Type B pancreatic cell (in vitro differentiated cells): ENCODE measurements at regions not wholly inside any gene's neighbourhood (a gene's known extent, or its start where the extent isn't known, plus 50 kb on each side); places are given as distances from the start of the nearest gene placed in this dataset.
A peak's percentile ranks its signal among the peaks of the same experiment; 100 is the strongest.

ENCODE experiments used
- DNase-seq: peaks from one replicate; pipeline ENCODE4 v3.0.0; 2021; ENCODE audit warnings: mixed read lengths; ENCODE audit not compliant: unreplicated experiment; ENCODE audit errors: extremely low spot score
- H3K27ac Mint-ChIP-seq: 2 replicates; pipeline ENCODE4 v1.8.0; 2021; ENCODE audit warnings: mild to moderate bottlenecking, mixed read lengths
- H3K27me3 Mint-ChIP-seq: 2 replicates; pipeline ENCODE4 v1.8.0; 2021; ENCODE audit warnings: mixed read lengths
- H3K36me3 Mint-ChIP-seq: 2 replicates; pipeline ENCODE4 v1.8.0; 2021; ENCODE audit warnings: mixed read lengths
- H3K4me1 Mint-ChIP-seq: one replicate; pipeline ENCODE4 v1.8.0; 2021; ENCODE audit warnings: mixed read lengths; ENCODE audit not compliant: unreplicated experiment
- H3K4me3 Mint-ChIP-seq: 2 replicates; pipeline ENCODE4 v1.8.0; 2021; ENCODE audit warnings: mild to moderate bottlenecking, mixed read lengths
- H3K9me3 Mint-ChIP-seq: 2 replicates; pipeline ENCODE4 v1.8.0; 2021; ENCODE audit warnings: mixed read lengths
- CTCF ChIP-seq: fragments of 200-600 bp; sonication (generic); conservative IDR thresholded peaks from 2 replicates; pipeline ENCODE4 v1.5.0; 2021; ENCODE audit warnings: antibody characterized with exemption, mild to moderate bottlenecking

- H3K4me3 Mint-ChIP-seq = peak overlapping the region; percentile 7
- peaks cover 5% of the 10 kb centered on the region for H3K36me3 Mint-ChIP-seq
- peaks cover 39% of the 10 kb centered on the region for H3K4me1 Mint-ChIP-seq
- H3K27me3 Mint-ChIP-seq = no peaks in the 10 kb centered on the region
- no peaks in the 10 kb centered on the region for H3K9me3 Mint-ChIP-seq
- no peak for TF ChIP-seq CTCF
- DNase-seq = no peak
- H3K27ac Mint-ChIP-seq = no peak overlapping the region
These were observed 487.9 kb upstream of the NR2F2 start for GRCh38 chr15:95842576-95842975.

DNA sequence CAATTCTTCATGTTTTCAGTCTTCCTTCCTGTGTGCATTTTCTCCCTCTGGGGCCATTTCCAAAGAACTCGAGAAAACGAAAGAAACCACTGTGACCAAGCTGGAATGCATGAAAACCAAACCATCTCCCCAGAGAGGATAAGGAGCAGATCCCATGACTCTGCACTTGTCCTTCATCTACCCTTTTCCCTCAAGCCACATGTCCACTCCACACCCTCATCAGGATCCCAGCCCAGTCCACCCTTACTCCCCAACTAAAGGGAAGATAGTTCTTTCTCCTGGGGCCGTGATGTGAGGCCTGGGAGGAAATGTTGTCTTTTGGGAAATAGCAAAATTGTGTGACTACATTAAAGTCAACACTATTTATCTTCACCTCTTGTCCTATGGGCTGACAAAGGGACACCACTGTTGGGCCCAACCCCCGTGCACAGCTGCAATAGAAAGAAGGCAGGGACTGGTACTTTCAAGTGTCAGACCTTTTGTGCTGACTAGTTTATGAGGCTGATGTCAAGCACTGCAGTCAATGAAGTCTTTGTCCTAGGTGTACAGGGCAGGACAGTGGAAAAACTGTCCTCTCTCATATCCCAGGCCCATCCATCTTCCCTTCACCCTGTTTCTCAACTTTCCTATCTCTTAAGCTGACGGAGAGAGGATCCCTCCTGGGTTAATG is 487.1 kb upstream of the NR2F2 start:
- peaks cover 8% of the 10 kb centered on the region for H3K36me3 Mint-ChIP-seq
- H3K27ac Mint-ChIP-seq = no peak overlapping the region
- H3K9me3 Mint-ChIP-seq = no peaks in the 10 kb centered on the region
- DNase-seq = no peak
- H3K4me1 Mint-ChIP-seq = peaks cover 39% of the 10 kb centered on the region
- TF ChIP-seq CTCF = no peak
- no peaks in the 10 kb centered on the region for H3K27me3 Mint-ChIP-seq
- H3K4me3 Mint-ChIP-seq = no peak overlapping the region

- H3K9me3 Mint-ChIP-seq = peaks cover 4% of the 10 kb centered on the region
- peaks cover 33% of the 10 kb centered on the region for H3K4me1 Mint-ChIP-seq
- no peak for TF ChIP-seq CTCF
- H3K27me3 Mint-ChIP-seq = no peaks in the 10 kb centered on the region
- H3K27ac Mint-ChIP-seq = peak overlapping the region; percentile 57
- H3K36me3 Mint-ChIP-seq = peaks cover 15% of the 10 kb centered on the region
- no peak for DNase-seq
- H3K4me3 Mint-ChIP-seq = peak overlapping the region; percentile 70
These were observed 484.5 kb upstream of the NR2F2 start for GRCh38 chr15:95845862-95846515.

DNA sequence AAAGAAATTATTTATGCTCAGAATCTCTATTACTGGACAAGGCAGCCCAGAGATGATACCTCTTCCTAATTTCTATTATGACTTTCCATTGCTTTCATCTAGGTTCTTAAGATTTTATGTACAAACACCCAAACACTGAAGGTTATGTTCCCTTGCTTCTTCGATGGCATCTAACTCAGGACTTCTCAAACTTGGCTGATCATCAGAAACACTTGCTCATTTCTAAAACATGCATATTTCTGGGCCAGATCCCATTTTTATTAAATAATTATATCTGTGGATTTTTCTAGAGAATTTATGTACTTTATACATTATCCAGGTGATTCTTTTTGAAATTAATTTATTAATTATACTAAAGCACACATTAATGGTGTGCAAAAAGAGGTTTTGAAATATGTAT is 482.4 kb upstream of the NR2F2 start:
- no peak for DNase-seq
- Mint-ChIP-seq H3K4me3 (no peak overlapping the region), H3K27me3 (no peaks in the 10 kb centered on the region), H3K36me3 (peaks cover 10% of the 10 kb centered on the region), H3K4me1 (peaks cover 26% of the 10 kb centered on the region), H3K9me3 (peaks cover 4% of the 10 kb centered on the region), H3K27ac (no peak overlapping the region)
- TF ChIP-seq CTCF = no peak

- peak; percentile 62 for TF ChIP-seq CTCF
- Mint-ChIP-seq H3K36me3 (peaks cover 10% of the 10 kb centered on the region), H3K9me3 (peaks cover 4% of the 10 kb centered on the region), H3K27me3 (no peaks in the 10 kb centered on the region), H3K27ac (no peak overlapping the region), H3K4me3 (no peak overlapping the region), H3K4me1 (peaks cover 11% of the 10 kb centered on the region)
- DNase-seq = no peak
These were observed 479.7 kb upstream of the NR2F2 start for GRCh38 chr15:95850837-95851236.
